Uterus (tissue), 3 donors: ENCODE measurements at regions not wholly inside any gene's neighbourhood (a gene's known extent, or its start where the extent isn't known, plus 50 kb on each side); places are given as distances from the start of the nearest gene placed in this dataset.

Experiments used
- DNase-seq, 2 donors: peaks; one replicate each; pipeline ENCODE4 v3.0.0-alpha.2; 2019 to 2020
- H3K27ac ChIP-seq, 2 donors: fragments of 200-600 bp; sonication (generic); 1 replicate in 1 of 2; 2 replicates in 1 of 2; pipeline ENCODE4 v1.5.1; 2016 to 2018
- H3K27me3 ChIP-seq, 2 donors: fragments of 200-600 bp; sonication (generic); one replicate each; pipeline ENCODE4 v1.5.1; 2018 to 2019; ENCODE audit warnings: control low read depth in 1 of 2
- H3K36me3 ChIP-seq, 2 donors: fragments of 200-600 bp; sonication (generic); one replicate each; pipeline ENCODE4 v1.5.1; 2019; ENCODE audit warnings: control low read depth in 1 of 2
- H3K4me1 ChIP-seq, 2 donors: fragments of 200-600 bp; sonication (generic); one replicate each; pipeline ENCODE4 v1.5.1; 2018 to 2019; ENCODE audit warnings: control low read depth in 1 of 2
- H3K4me3 ChIP-seq, 2 donors: fragments of 200-600 bp; sonication (generic); 1 replicate in 1 of 2; 2 replicates in 1 of 2; pipeline ENCODE4 v1.5.1; 2018 to 2019; ENCODE audit warnings: mild to moderate bottlenecking in 1 of 2
- H3K9me3 ChIP-seq, 2 donors: fragments of 200-600 bp; sonication (generic); one replicate each; pipeline ENCODE4 v1.5.1; 2019; ENCODE audit warnings: control low read depth in 1 of 2
- POLR2A ChIP-seq, 2 donors: fragments of 450-650 bp; IDR thresholded peaks; one replicate each; pipeline ENCODE4 v1.6.1; 2016; ENCODE audit warnings: antibody characterized with exemption in 2 of 2, mild to moderate bottlenecking in 1 of 2, moderate library complexity in 1 of 2
- intact Hi-C: fragments of 100-400 bp; cut with DNase I; formaldehyde crosslinking; loops from one replicate; pipeline ENCODE4 v1.15.1; 2023; ENCODE audit warnings: low total_unique reads
- TF ChIP-seq, protein P1 (sequence below), 4 experiments: fragments of 200-600 bp in 2 of 4; fragments of 450-650 bp in 2 of 4; sonication (generic) in 2 of 4; IDR thresholded peaks; one replicate each; pipeline ENCODE4 v1.5.1; 2016 to 2019; ENCODE audit warnings: antibody characterized with exemption in 4 of 4, mild to moderate bottlenecking in 2 of 4, moderate library complexity in 1 of 4
- donor health status: DM: yes; HTN: yes; CAD: no.

- intact Hi-C loops: no loop called here
- Histone ChIP-seq H3K27me3 (no peaks in the 10 kb centered on the region), H3K27ac (no peak overlapping the region), H3K4me1 (no peaks in the 10 kb centered on the region), H3K36me3 (no peaks in the 10 kb centered on the region), H3K4me3 (no peak overlapping the region), H3K9me3 (no peaks in the 10 kb centered on the region)
- TF ChIP-seq, protein P1, sequence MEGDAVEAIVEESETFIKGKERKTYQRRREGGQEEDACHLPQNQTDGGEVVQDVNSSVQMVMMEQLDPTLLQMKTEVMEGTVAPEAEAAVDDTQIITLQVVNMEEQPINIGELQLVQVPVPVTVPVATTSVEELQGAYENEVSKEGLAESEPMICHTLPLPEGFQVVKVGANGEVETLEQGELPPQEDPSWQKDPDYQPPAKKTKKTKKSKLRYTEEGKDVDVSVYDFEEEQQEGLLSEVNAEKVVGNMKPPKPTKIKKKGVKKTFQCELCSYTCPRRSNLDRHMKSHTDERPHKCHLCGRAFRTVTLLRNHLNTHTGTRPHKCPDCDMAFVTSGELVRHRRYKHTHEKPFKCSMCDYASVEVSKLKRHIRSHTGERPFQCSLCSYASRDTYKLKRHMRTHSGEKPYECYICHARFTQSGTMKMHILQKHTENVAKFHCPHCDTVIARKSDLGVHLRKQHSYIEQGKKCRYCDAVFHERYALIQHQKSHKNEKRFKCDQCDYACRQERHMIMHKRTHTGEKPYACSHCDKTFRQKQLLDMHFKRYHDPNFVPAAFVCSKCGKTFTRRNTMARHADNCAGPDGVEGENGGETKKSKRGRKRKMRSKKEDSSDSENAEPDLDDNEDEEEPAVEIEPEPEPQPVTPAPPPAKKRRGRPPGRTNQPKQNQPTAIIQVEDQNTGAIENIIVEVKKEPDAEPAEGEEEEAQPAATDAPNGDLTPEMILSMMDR (IDR thresholded peaks at IDR 0.05): no peak
- no peak for TF ChIP-seq POLR2A (IDR thresholded peaks at IDR 0.05)
- DNase-seq: no peak
Measured at GRCh38 chr5:3778000-3778550, 182.4 kb downstream of the IRX1 start.

DNA sequence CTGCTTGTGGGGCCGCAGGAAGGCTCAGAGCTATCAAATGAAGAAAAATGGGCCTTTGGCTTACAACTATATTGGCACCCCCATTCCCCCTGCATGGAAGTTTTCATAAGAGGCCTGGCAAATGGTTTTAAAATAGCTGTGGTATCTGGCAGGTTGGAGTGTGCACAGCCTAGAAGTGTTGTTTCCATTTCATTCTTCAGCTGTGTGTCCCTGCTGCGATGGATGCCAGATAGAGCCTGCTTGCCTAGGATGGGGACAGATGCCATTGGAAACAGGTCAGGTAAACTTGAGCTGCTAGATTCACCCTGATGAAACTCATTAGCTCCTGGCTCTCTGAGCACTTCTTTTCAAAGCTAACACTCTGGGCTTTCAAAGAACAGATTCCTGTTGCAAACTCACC lies 183.3 kb downstream of the IRX1 start:
- no peaks in the 10 kb centered on the region for H3K27me3 ChIP-seq
- intact Hi-C loops: no loop called here
- no peaks in the 10 kb centered on the region for H3K4me1 ChIP-seq
- TF ChIP-seq, protein P1 (IDR thresholded peaks at IDR 0.05): no peak
- no peak for TF ChIP-seq POLR2A (IDR thresholded peaks at IDR 0.05)
- no peaks in the 10 kb centered on the region for H3K9me3 ChIP-seq
- H3K36me3 ChIP-seq: no peaks in the 10 kb centered on the region
- no peak overlapping the region for H3K27ac ChIP-seq
- H3K4me3 ChIP-seq: no peak overlapping the region
- no peak for DNase-seq

- DNase-seq: no peak
Measured at GRCh38 chr5:3780278-3780677, 184.6 kb downstream of the IRX1 start.

DNA sequence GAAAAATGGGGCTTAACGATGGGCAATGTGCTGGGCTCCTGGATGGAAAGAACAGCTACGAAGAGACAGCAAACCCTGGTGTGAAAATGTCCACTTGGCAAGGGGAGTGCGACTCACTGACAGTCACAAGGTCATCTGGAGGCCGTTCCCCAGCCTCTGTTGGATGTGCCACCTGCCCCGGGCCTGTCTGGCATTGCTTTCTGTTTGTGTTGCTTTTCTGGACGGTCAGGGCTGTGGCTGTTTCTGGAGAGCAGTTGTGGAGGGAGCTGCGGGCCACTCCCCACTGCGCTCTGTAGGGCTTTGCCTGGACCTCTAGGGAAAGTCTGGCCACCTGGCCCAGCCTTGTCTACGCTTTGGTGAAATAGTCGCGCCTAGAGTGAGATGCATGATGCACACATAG lies 185.3 kb downstream of the IRX1 start:
- no peaks in the 10 kb centered on the region for H3K4me1 ChIP-seq
- H3K4me3 ChIP-seq: no peak overlapping the region
- no peaks in the 10 kb centered on the region for H3K36me3 ChIP-seq
- H3K27me3 ChIP-seq: no peaks in the 10 kb centered on the region
- H3K9me3 ChIP-seq: no peaks in the 10 kb centered on the region
- no peak for TF ChIP-seq POLR2A (IDR thresholded peaks at IDR 0.05)
- H3K27ac ChIP-seq: no peak overlapping the region
- DNase-seq: no peak
- intact Hi-C loops: no loop called here

More at GRCh38 chr5:3780278-3780677, 184.6 kb downstream of the IRX1 start:
- Histone ChIP-seq H3K4me3 (no peak overlapping the region), H3K27me3 (no peaks in the 10 kb centered on the region), H3K36me3 (no peaks in the 10 kb centered on the region), H3K4me1 (no peaks in the 10 kb centered on the region), H3K9me3 (no peaks in the 10 kb centered on the region), H3K27ac (no peak overlapping the region)
- TF ChIP-seq, protein P1 (IDR thresholded peaks at IDR 0.05): no peak
- TF ChIP-seq POLR2A (IDR thresholded peaks at IDR 0.05): no peak
- intact Hi-C loops: no loop called here

GRCh38 chr5:3784854-3785253 lies 189.2 kb downstream of the IRX1 start:
- Histone ChIP-seq H3K9me3 (no peaks in the 10 kb centered on the region), H3K27ac (no peak overlapping the region), H3K4me1 (no peaks in the 10 kb centered on the region), H3K27me3 (no peaks in the 10 kb centered on the region), H3K4me3 (no peak overlapping the region), H3K36me3 (no peaks in the 10 kb centered on the region)
- intact Hi-C loops: no loop called here
- no peak for DNase-seq
- TF ChIP-seq POLR2A (IDR thresholded peaks at IDR 0.05): no peak
- TF ChIP-seq, protein P1 (IDR thresholded peaks at IDR 0.05): no peak

GRCh38 chr5:3786165-3786564 lies 190.5 kb downstream of the IRX1 start:
- Histone ChIP-seq H3K4me3 (no peak overlapping the region), H3K36me3 (no peaks in the 10 kb centered on the region), H3K4me1 (no peaks in the 10 kb centered on the region), H3K27ac (no peak overlapping the region), H3K27me3 (no peaks in the 10 kb centered on the region), H3K9me3 (no peaks in the 10 kb centered on the region)
- no peak for TF ChIP-seq POLR2A (IDR thresholded peaks at IDR 0.05)
- TF ChIP-seq, protein P1 (IDR thresholded peaks at IDR 0.05): no peak
- no peak for DNase-seq
- intact Hi-C loops: no loop called here
